Renal cortical epithelial cell (primary cell): ENCODE measurements at regions not wholly inside any gene's neighbourhood (a gene's known extent, or its start where the extent isn't known, plus 50 kb on each side); places are given as distances from the start of the nearest gene placed in this dataset.
A peak's percentile ranks its signal among the peaks of the same experiment; 100 is the strongest.

ENCODE experiments used
- DNase-seq: peaks from one replicate; pipeline ENCODE4 v3.0.0-alpha.2; 2011; ENCODE audit warnings: low read depth

- no peak for DNase-seq
These were observed 737.0 kb downstream of the HDGFL1 start for GRCh38 chr6:23306251-23306950.

DNA sequence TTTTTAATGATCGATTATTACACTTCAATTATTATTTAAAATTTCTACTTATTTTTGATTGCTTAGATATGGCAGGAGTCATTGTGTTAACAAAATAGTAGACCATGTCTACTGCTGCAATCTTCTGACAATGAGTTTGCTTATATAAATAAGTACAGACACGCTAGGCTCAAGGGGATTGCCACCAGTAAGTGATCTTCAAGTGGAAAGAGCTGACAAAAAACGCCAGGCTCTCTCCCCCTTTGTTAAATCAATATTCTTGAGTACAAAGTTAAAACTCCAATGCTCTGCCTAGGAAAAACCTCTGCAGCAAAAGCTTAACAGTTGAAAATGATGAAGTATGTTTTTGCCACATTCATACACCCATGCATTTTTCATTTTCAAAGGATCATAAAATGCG, 738.1 kb downstream of the HDGFL1 start:
- DNase-seq = no peak

DNA sequence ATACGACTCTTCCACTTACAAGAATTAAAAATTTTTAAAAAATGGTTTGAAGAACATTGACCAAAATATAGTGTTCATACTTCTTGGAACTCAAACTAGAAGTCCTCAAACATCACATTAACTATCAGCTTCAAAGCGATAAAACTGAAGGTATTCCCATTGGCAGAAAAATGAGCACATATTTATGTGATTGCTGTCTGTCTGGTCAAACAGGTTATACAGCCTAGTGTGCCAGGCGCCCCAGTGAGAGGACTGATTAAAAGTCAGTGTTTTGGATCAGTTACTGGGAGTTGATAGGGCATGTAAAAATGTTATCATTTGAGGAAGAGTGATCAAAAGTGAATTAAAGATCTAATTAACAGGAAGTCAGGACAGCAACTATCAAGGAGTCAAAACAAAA, 738.8 kb downstream of the HDGFL1 start:
- no peak for DNase-seq

GRCh38 chr6:23311211-23311610, 741.8 kb downstream of the HDGFL1 start:
- DNase-seq = no peak

- DNase-seq = no peak
These were observed 746.8 kb downstream of the HDGFL1 start for GRCh38 chr6:23316131-23316530.

DNA sequence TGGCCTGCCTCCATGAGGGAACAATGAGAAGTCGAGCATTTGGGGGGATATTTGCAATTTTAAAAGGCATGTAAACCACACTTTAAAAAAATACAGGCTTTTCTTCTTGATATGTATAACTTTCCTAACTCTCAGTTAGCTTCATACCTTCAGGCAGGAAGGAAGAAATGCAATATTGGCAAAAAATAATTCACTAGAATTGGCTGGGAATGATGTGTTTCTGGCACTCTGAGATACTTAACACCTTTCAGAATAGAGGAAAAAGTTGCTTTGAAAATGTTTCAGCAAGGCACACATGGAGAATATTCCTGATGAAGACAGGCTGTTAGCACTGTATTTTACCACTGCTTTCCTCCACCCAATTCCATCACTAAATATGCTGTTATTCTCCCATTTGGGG, 747.6 kb downstream of the HDGFL1 start:
- DNase-seq = no peak

DNA sequence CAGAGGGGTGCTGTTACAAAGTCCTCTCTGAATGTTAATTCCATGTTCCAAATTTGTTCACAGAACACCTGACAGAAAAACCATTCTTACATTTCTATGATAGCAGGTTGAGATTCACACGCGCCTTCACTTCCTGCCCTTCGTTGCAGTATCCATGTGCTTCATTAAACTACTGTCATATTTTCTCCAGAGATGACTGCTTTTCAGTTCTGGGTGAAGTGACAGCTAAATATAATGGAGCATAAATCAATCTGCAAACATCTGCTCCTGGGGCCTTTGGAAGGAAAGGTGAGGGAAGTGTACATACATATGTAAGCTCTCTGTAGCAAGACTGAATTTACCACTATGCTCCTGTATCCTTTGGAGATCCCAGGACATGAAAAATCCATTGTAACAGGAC, 750.2 kb downstream of the HDGFL1 start:
- no peak for DNase-seq

- no peak for DNase-seq
These were observed 751.2 kb downstream of the HDGFL1 start for GRCh38 chr6:23320471-23321015.

DNA sequence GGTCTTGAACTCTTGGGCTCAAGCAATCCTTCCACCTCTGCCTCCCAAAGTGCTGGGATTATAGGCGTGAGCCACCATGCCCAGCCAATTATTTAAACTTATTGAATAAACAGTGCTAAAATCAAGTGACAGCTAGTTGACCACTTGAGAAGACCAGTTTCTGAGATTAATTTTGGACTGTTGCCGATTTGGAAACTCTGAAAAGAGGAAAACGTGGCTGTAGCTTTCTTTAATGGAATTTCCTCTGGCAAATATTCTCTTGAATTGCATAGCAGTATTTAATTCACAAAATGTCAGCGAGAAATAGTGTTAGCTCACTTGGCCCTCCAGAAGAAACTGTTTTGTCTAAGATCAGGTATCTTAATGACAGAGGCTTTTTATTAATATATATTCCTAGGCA, 754.5 kb downstream of the HDGFL1 start:
- no peak for DNase-seq

DNA sequence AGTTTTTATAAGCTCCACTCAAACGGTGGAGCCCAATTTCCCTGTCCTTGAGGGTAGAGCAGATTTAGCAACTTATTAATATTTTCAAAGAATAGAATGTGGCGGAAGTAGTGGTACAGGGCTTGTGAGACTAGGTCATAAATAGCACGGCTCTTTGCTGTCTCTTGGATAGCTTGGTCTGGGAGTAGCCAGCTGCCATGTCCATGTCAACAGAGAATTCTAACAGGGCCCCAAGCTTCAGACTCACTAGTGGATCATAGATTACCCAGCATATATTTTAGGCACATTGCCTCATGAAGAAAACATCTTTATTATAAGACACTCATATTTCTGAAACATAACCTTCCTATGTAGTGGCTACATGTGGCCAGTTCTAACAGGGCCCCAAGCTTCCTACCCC, 755.7 kb downstream of the HDGFL1 start:
- no peak for DNase-seq

DNA sequence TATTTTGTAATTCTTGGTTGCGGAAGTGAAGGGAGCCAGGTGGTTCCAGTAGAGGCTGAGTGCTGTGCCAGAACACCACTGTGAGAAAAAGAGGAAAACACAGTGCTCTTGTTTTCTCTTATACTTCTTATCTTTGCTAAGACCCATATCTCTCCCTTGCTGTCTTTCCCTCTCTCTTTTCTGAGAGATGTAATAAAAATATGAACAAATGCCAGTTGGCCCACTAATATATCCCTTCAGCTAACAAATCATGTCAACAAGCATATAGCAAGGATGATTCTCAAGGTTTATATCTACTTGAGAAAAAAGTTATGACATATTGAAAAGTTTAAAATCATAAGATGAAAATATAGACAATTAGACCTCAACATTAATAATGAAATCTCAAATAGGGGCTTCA, 758.3 kb downstream of the HDGFL1 start:
- no peak for DNase-seq

DNA sequence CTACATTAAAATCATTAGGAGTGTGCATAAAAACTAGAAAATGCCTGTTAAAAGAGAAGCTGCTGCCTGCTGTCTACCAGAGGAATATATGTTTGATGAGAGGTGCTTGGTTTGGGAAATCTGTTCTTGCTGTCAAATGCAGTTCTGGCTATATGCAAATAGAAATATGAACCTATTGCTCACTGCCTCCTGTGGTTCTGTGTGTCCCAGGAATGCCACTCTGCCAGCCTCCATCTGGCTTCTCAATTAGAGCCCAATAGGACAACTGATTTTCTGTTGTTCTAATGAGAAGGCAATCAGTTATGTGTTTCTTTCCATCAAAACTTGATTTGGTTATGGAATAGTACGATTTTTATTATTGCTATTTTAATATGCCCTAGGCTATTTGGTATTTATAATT, 759.7 kb downstream of the HDGFL1 start:
- DNase-seq = no peak

- DNase-seq = no peak
These were observed 761.3 kb downstream of the HDGFL1 start for GRCh38 chr6:23330632-23331031.

- no peak for DNase-seq
These were observed 765.0 kb downstream of the HDGFL1 start for GRCh38 chr6:23334360-23334759.

- no peak for DNase-seq
These were observed 766.5 kb downstream of the HDGFL1 start for GRCh38 chr6:23335894-23336293.

GRCh38 chr6:23339268-23339667, 769.9 kb downstream of the HDGFL1 start:
- DNase-seq = no peak

- DNase-seq = no peak
These were observed 770.9 kb downstream of the HDGFL1 start for GRCh38 chr6:23340271-23340670.

- DNase-seq = no peak
These were observed 774.4 kb downstream of the HDGFL1 start for GRCh38 chr6:23343610-23344306.

DNA sequence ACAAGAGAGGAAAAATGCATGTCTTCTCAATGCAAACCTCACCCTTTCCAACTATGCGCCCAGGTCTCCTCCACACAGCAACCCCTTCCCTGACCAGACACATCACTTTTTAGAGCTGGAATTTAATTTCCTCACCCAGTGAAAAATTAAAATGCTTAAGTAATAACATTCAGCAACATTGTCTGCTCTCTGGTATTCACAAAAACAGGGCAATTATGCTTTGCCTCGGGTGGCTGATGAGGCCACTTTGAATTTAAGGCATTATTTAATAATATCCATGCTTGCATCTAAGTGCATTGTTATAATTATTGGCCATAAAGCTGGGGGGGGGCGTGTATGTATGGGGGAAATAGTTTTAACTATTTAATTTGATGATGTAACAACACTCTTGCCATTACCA, 777.8 kb upstream of the NRSN1 start:
- no peak for DNase-seq

GRCh38 chr6:23349521-23350147, 776.4 kb upstream of the NRSN1 start:
- DNase-seq = peak; percentile 83

- DNase-seq = no peak
These were observed 775.1 kb upstream of the NRSN1 start for GRCh38 chr6:23350752-23351453.

DNA sequence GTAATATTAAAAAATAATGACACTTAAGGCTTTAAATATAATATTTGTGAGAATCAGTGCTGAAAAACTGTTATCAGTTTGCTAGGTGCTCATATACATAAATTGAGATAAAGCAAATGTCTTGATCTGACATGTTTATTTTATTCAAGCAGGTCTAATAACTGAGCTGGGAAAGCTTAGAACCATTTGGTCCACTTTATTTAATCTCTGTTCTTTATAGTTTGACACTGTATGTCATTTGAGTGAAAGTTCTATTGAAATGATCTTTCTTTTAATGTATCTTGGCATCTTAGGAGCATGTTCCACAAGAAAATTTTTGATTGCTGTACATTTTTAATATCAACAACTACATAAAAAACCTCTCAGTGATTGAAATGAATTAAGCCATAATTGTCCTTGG, 772.0 kb upstream of the NRSN1 start:
- DNase-seq = no peak
